ENCODE measurements at regions not wholly inside any gene's neighbourhood (a gene's known extent, or its start where the extent isn't known, plus 50 kb on each side); places are given as distances from the start of the nearest gene placed in this dataset.

- TF ChIP-seq CTCF (IDR thresholded peaks at IDR 0.05; ENCODE audit: low read depth, low read length, poor library complexity, severe bottlenecking) (no peak), EZH2phosphoT487 (IDR thresholded peaks at IDR 0.05; ENCODE audit: borderline replicate concordance, low read length) (no peak)
These were observed 838.2 kb downstream of the MAFB start for GRCh38 chr20:39850821-39851330.

Data from DOHH2 (cell line).